ENCODE measurements at regions not wholly inside any gene's neighbourhood (a gene's known extent, or its start where the extent isn't known, plus 50 kb on each side); places are given as distances from the start of the nearest gene placed in this dataset.
"Not testable (repeated sequence)": the region's sequence is repeated elsewhere in the genome, so short reads cannot be mapped to it uniquely, and the experiment has no call there.

GRCh38 chrX:13212191-13212651 is 107.6 kb downstream of the ATXN3L start:
- no peak overlapping the region for H3K4me3 ChIP-seq (replicated peaks in 1 of 2; ENCODE audit: low read depth in 1 of 2, low read length in 2 of 2)
- H3K9me3 ChIP-seq (ENCODE audit: control insufficient read depth in 1 of 2, insufficient read depth in 1 of 2, low read depth in 1 of 2, low read length in 2 of 2) = no peaks in the 10 kb centered on the region
- no peak overlapping the region for H3K4me2 ChIP-seq (ENCODE audit: low read length)
- H3K27me3 ChIP-seq (ENCODE audit: insufficient read depth, low read length) = no peaks in the 10 kb centered on the region
- ChIA-PET POLR2A (no interaction called here), CTCF (no interaction called here), RAD21 (ENCODE audit: low non-redundant PET in 1 of 2, low total read pairs in 2 of 2, uncharacterized antibody in 2 of 2, unreplicated experiment in 2 of 2) (no interaction called here)
- no peak overlapping the region for H3K27ac ChIP-seq (ENCODE audit: low read depth, low read length)
- no peaks in the 10 kb centered on the region for H3K79me2 ChIP-seq (ENCODE audit: insufficient read depth, low read length)
- no peaks in the 10 kb centered on the region for H3K4me1 ChIP-seq (ENCODE audit: control insufficient read depth in 1 of 2, insufficient read depth in 2 of 2, low read length in 2 of 2)
- BruUV-seq (replicated peaks) = no TSS peak
- no peaks in the 10 kb centered on the region for H3K36me3 ChIP-seq (ENCODE audit: control insufficient read depth in 1 of 2, insufficient read depth in 2 of 2, low read length in 2 of 2)
- no peaks in the 10 kb centered on the region for H4K20me1 ChIP-seq (ENCODE audit: insufficient read depth)
- no peak overlapping the region for H3K9ac ChIP-seq (ENCODE audit: low read length)
- ATAC-seq (no peak), DNase-seq (ENCODE audit: low read depth, low spot score) (no peak)
- H2AFZ ChIP-seq (ENCODE audit: low read depth, low read length, poor library complexity, severe bottlenecking) = no peak overlapping the region
- H3K9me2 ChIP-seq (ENCODE audit: insufficient read depth) = no peaks in the 10 kb centered on the region
- intact Hi-C loops (cut with micrococcal nuclease) = no loop called here
- TF ChIP-seq CTCF (IDR thresholded peaks at IDR 0.05 in 2 of 3, conservative IDR thresholded peaks at IDR 0.05 in 1 of 3; ENCODE audit: borderline replicate concordance in 1 of 3, insufficient read depth in 1 of 3, low read depth in 2 of 3, low read length in 2 of 3) (no peak), CEBPB (IDR thresholded peaks at IDR 0.05; ENCODE audit: low read depth) (no peak), EZH2phosphoT487 (IDR thresholded peaks at IDR 0.05; ENCODE audit: borderline replicate concordance) (no peak), SP1 (IDR thresholded peaks at IDR 0.05; ENCODE audit: low read depth) (no peak), POLR2AphosphoS5 (IDR thresholded peaks at IDR 0.05; ENCODE audit: low read depth, low read length) (no peak), YY1 (IDR thresholded peaks at IDR 0.05; ENCODE audit: extremely low read depth, insufficient replicate concordance, low read depth, low read length) (no peak), EZH2 (IDR thresholded peaks at IDR 0.05) (no peak), EGR1 (IDR thresholded peaks at IDR 0.05; ENCODE audit: low read depth) (no peak), SIN3A (IDR thresholded peaks at IDR 0.05; ENCODE audit: low read depth) (no peak), REST (IDR thresholded peaks at IDR 0.05; ENCODE audit: low read depth) (no peak)
- TF ChIP-seq, protein P1, sequence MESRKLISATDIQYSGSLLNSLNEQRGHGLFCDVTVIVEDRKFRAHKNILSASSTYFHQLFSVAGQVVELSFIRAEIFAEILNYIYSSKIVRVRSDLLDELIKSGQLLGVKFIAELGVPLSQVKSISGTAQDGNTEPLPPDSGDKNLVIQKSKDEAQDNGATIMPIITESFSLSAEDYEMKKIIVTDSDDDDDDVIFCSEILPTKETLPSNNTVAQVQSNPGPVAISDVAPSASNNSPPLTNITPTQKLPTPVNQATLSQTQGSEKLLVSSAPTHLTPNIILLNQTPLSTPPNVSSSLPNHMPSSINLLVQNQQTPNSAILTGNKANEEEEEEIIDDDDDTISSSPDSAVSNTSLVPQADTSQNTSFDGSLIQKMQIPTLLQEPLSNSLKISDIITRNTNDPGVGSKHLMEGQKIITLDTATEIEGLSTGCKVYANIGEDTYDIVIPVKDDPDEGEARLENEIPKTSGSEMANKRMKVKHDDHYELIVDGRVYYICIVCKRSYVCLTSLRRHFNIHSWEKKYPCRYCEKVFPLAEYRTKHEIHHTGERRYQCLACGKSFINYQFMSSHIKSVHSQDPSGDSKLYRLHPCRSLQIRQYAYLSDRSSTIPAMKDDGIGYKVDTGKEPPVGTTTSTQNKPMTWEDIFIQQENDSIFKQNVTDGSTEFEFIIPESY (IDR thresholded peaks at IDR 0.05; ENCODE audit: extremely low read depth, insufficient replicate concordance, low read length) = no peak

DNA sequence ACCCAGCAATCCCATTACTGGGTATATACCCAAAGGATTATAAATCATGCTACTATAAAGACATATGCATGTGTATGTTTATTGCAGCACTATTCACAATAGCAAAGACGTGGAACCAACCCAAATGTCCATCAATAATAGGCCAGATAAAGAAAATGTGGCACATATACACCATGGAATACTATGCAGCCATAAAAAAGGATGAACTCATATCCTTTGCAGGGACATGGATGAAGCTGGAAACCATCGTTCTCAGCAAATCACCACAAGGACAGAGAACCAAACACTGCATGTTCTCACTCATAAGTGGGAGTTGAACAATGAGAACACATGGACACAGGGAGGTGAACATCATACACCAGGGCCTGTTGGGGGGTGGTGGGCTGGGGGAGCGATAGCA is 109.7 kb downstream of the ATXN3L start:
- CTCF ChIA-PET; H2AFZ ChIP-seq (ENCODE audit: low read depth, low read length, poor library complexity, severe bottlenecking); H3K27ac ChIP-seq (ENCODE audit: low read depth, low read length); POLR2A ChIA-PET; DNase-seq (ENCODE audit: low read depth, low spot score); H3K4me1 ChIP-seq (ENCODE audit: control insufficient read depth in 1 of 2, insufficient read depth in 2 of 2, low read length in 2 of 2); BruUV-seq (replicated peaks); RAD21 ChIA-PET (ENCODE audit: low non-redundant PET in 1 of 2, low total read pairs in 2 of 2, uncharacterized antibody in 2 of 2, unreplicated experiment in 2 of 2); H3K9me3 ChIP-seq (ENCODE audit: control insufficient read depth in 1 of 2, insufficient read depth in 1 of 2, low read depth in 1 of 2, low read length in 2 of 2); H3K9me2 ChIP-seq (ENCODE audit: insufficient read depth); H3K9ac ChIP-seq (ENCODE audit: low read length); H3K4me3 ChIP-seq (replicated peaks in 1 of 2; ENCODE audit: low read depth in 1 of 2, low read length in 2 of 2); H3K27me3 ChIP-seq (ENCODE audit: insufficient read depth, low read length); intact Hi-C loops (cut with micrococcal nuclease); H3K4me2 ChIP-seq (ENCODE audit: low read length); H4K20me1 ChIP-seq (ENCODE audit: insufficient read depth); H3K36me3 ChIP-seq (ENCODE audit: control insufficient read depth in 1 of 2, insufficient read depth in 2 of 2, low read length in 2 of 2); H3K79me2 ChIP-seq (ENCODE audit: insufficient read depth, low read length); ATAC-seq: not testable (repeated sequence)

Measured in HCT116 (cell line).